GM13977 (cell line): ENCODE measurements at regions not wholly inside any gene's neighbourhood (a gene's known extent, or its start where the extent isn't known, plus 50 kb on each side); places are given as distances from the start of the nearest gene placed in this dataset.
"Not testable (repeated sequence)": the region's sequence is repeated elsewhere in the genome, so short reads cannot be mapped to it uniquely, and the experiment has no call there.

Source experiments
- DNase-seq: peaks from one replicate; pipeline ENCODE4 v3.0.0; 2012; ENCODE audit warnings: low spot score
- CTCF ChIP-seq: IDR thresholded peaks from 2 replicates; pipeline ENCODE4 v1.5.1; 2012; ENCODE audit warnings: mild to moderate bottlenecking, control low read depth; ENCODE audit not compliant: insufficient read depth; ENCODE audit errors: extremely low read depth, missing control alignments
- in situ Hi-C: fragments of 300-500 bp; cut with MboI; formaldehyde crosslinking; loops from one replicate; pipeline ENCODE4 v1.12.0; 2022; ENCODE audit warnings: low sequenced_read_pairs, low pct_unique_long_range_greater_than_20kb, mixed read lengths, inconsistent platforms; ENCODE audit not compliant: unreplicated experiment

- in situ Hi-C loops = no loop called here
These were observed 83.5 kb upstream of the RAB12 start for GRCh38 chr18:8525692-8526091.

GRCh38 chr18:8526332-8526731, 82.9 kb upstream of the RAB12 start:
- in situ Hi-C loops = no loop called here
- no peak for DNase-seq
- no peak for TF ChIP-seq CTCF

More at GRCh38 chr18:8525692-8526091, 83.5 kb upstream of the RAB12 start:
- TF ChIP-seq CTCF = peak; percentile 32
- DNase-seq = no peak

- no peak for TF ChIP-seq CTCF
- no peak for DNase-seq
- in situ Hi-C loops = no loop called here
These were observed 79.6 kb upstream of the RAB12 start for GRCh38 chr18:8529609-8530008.

GRCh38 chr18:8531084-8531483, 78.2 kb upstream of the RAB12 start:
- in situ Hi-C loops, DNase-seq: not testable (repeated sequence)

GRCh38 chr18:8536231-8536630, 73.0 kb upstream of the RAB12 start:
- no peak for TF ChIP-seq CTCF
- no peak for DNase-seq
- in situ Hi-C loops = no loop called here

- DNase-seq = no peak
- TF ChIP-seq CTCF = no peak
- in situ Hi-C loops = no loop called here
These were observed 72.3 kb upstream of the RAB12 start for GRCh38 chr18:8536922-8537321.

GRCh38 chr18:8537400-8537799, 71.8 kb upstream of the RAB12 start:
- TF ChIP-seq CTCF = no peak
- in situ Hi-C loops = no loop called here
- no peak for DNase-seq
